ENCODE measurements at regions not wholly inside any gene's neighbourhood (a gene's known extent, or its start where the extent isn't known, plus 50 kb on each side); places are given as distances from the start of the nearest gene placed in this dataset.

DNA sequence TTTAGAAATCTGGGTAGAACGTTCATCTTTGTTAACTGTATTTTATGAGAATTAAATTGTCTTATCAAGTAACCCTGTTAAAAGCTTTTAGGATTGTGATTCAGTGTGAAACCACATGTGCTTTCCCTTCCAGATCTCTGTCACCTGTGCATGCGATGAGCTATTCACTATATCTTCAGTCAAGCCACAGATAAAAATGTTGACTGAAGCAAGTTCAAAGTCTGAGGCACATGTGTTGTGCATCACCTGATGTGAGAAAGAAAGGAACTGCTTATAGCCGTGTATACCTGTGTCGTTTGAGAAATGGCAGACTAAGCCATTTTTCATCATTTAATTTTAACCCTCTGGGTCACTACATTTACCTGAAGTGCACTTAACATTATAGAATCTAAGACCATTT lies 1088.9 kb upstream of the TENM4 start:
- DNase-seq = no peak

GRCh38 chr11:80525663-80526405 lies 1085.0 kb upstream of the TENM4 start:
- DNase-seq = no peak

DNA sequence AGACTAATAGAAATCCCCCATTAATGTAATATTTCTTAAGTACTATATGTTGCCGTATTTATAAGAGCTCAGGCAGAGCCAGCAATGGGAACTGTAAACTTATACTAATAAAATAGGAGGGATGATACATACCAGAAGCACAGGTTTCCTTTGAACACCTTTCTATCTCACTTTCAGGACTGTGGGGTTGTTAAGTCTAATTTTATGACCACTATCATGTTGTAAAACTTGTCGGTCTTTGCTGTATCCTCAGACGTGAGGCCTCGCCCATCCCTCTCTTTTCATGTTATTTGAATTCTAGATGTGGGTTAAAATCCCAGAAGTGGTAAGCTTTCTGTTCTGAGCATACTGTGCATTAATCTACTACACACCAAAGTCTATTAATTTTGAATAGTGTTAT lies 1083.5 kb upstream of the TENM4 start:
- DNase-seq = no peak

DNA sequence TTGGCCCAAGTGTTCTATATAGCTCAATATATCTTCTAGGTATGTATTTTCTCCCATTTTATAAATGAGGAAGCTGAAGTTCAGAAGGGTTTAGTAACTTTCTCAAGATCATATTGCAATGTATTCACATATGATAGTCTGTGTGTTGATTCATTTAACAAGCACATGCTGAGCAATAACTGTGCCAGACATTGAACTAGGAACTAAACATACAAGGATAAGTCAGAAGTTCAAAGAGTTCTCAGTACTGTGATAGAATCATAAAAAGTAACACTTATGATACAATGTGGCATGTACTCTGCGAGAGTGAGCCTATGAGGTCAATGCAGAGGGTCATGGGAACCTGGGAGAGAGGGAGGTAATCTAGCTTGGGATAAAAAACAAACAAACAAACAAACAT lies 1082.2 kb upstream of the TENM4 start:
- no peak for DNase-seq

DNA sequence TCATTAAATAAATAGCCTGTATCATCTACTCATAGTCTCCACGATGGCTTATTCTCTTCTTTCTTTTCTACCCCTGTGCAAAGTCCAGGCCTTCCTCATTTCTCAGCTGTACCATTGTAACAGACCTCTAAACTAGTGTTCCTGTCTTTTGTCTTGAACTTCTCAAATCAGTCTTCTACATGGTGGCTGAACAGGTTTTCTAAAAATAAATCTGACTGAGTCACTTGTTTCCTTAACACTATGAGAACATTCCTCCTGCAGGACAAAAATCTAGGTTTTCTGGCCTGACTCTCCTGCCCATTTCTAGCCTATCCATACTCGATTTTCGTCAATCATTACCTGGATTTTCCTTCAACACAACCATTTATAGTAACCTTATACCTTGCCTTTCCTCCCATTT lies 1080.8 kb upstream of the TENM4 start:
- no peak for DNase-seq

DNA sequence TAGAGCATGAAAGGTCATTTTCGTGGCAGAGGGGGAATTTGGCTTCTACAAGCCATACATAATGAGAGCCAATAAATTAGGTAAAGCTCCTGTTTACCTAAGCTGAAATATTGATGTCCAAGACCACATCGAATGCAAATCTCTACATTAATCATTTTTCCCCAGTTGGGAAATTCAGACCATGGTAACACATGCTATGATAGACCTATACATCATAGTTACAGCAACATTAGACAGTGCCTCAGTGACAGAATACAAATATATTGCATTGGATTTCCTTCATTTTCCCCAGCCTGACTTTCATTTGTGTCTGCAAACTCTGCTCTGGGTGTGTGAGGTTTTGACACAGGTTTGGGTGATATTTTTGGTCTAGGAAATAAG lies 1079.7 kb upstream of the TENM4 start:
- DNase-seq = no peak

DNA sequence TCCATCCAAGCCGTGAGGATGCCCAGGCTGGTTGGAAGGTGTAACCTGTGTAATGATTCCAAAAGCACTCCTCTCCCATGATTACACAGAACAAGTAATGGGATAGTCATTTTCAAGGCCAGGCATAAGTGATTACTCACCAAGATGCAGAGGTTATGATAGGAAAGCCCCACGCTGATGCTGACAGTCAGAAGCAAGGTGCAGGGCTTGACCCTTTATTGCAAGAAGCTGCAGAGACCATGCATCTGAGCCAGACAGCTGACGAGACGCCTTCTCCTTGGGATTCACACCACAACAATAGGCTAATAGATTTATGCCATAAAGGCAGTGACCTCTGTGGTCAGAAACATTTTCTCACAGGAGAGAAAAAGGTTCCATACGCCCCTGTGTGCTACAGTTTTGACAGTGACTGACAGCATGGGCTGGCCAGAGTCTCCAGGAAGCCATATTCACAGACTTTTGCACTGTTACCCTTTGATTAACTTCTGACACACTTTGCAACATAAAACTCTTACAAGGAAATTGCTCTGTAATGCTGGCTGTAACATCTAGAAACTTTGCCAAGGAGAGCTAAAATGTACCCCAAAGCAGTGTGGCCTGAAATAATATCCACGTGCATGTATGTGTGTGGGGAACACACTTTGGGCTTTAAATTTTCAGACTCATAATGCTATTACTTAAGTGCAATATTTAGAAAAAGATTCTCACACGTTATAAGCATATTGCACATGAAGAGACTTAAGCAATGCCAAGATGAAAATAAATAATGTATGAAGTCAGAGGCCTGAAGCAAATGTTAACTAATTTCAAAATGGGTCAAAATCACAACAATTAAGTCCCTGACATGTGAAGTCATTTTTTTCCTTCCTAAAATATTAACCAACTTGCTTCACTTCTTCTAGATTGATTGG lies 1079.0 kb upstream of the TENM4 start:
- DNase-seq = no peak

- DNase-seq = no peak
These were observed 1076.9 kb upstream of the TENM4 start for GRCh38 chr11:80517701-80518100.

GRCh38 chr11:80515097-80515496 lies 1074.3 kb upstream of the TENM4 start:
- DNase-seq = no peak

DNA sequence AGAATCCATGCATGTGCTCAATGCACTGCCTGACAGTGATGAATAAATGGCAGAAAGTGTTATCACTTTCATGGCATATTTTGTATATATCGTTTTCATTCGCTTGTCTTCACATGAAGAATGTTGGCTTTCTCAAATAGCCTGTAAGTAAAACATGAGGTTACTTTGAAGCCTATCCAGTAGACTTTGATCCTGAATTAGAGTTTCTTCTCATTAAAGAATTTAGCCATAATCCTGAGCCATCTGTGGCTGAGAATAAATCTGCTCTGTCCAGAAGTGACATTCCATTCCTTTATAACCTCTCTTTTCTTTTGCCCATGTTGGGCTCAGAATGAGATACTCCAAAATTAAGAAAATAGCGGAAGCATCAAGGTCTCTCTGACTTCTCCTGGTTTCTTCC lies 1071.7 kb upstream of the TENM4 start:
- DNase-seq = no peak

DNA sequence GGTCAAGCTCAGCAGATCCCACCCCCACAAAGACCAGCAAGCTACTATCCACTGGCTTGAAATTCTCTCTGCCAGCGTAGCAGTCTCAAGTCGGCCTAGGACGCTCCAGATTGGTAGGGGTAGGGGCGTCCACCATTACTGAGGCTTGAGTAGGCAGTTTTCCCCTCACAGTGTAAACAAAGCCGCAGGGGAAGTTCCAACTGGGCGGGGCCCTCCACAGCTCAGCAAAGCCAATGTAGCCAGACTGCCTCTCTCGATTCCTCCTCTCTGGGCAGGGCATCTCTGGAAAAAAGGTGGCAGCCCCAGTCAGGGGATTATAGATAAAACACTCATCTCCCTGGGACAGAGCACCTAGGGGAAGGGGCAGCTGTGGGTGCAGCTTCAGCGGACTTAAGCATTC lies 1064.9 kb upstream of the TENM4 start:
- DNase-seq = no peak

DNA sequence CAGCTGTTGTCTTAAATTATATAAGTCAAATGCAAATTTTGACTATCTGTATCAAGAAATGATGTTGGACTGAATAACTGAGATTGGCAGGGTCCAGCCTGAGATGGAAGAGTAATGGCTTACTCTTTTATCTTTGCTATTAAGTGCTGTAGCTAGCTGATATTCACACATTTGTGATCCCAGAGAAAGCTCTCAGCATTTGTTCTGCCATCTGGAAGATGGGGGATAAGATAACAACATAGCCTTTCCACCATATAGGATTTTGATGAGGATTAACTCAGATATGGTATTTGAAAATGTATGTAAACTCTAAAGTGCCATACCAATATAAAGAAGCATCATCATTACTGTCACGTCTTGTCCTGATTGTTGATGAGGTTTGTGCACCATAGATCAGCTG lies 1063.2 kb upstream of the TENM4 start:
- no peak for DNase-seq

GRCh38 chr11:80502511-80502910 lies 1061.7 kb upstream of the TENM4 start:
- no peak for DNase-seq

GRCh38 chr11:80495116-80495515 lies 1054.3 kb upstream of the TENM4 start:
- no peak for DNase-seq

DNA sequence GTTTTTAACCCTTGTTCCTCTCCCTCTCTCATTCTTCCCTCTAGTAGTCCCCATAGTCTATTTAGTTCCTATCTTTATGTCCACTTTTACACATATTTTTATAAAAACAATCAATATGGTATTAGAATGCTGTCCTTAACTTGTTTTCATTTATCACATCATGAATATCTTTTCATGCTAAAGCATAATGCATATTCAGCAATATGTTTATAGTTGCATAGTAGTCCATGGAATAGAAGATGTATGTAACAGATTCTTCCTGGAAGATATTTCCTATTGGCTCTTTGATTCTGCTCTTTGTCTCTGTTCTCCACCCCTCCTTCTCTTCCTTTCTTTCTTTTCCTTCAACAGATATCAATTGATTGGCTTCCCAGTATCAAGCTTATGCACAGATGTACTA lies 1047.1 kb upstream of the TENM4 start:
- no peak for DNase-seq

DNA sequence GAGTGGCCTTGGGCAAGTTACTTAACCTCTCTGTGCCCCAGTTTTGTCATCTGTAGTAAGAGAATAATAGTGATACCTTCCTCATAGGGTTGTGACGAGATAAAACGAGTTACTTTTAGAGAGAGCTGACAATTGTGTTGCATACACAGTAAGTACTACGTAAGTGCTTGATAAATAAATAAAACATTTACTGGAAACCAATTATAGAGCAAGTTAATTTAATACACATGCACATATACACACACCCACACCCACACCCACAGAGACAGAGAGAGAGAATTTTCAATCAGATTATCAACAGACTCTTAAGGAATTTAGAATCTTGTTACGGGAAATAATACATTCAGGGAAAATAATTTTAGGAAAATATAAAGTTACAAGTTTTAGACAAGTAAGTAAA lies 1045.8 kb upstream of the TENM4 start:
- DNase-seq = no peak

DNA sequence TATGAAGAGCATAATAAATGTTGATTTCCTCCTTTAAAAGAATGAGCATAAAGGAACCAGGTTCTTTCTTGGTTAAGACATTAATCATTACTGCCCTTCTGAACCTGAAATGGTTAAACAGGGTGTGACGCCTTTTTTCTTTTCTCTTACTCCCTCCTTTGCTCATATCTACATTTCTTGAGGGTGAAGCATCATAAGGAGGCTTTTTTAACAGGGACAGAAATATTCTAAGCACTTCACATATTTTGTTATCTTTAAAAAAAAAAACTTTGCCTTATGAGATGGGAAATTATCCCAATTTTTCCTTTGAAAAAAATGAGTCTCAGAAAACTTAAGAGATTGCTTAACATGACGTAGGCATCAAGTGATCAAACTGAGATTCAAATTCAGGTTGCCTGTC lies 1036.3 kb upstream of the TENM4 start:
- no peak for DNase-seq

- DNase-seq = no peak
These were observed 1032.7 kb upstream of the TENM4 start for GRCh38 chr11:80473562-80473961.

- DNase-seq = no peak
These were observed 1029.0 kb upstream of the TENM4 start for GRCh38 chr11:80469871-80470270.

- DNase-seq = no peak
These were observed 1025.7 kb upstream of the TENM4 start for GRCh38 chr11:80466570-80466969.

DNA sequence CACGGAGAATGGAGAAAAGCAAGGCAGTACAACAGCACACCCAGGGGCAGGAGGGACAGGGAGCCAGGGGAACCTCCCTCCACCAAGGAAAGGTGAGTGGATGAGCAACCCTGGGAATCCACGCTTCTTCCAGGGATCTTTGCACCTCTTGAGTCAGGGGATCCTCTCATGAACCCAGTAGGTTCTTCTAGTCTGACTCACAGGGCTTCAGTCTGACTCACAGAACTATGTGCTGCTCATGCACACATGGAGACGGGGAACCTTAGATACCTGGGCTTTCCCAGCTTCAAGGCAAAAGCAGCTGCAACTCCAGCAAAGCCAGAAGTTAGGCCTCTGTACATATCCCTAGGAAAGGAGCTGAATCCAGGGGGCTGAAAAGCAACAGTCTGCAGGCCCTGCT lies 1021.4 kb upstream of the TENM4 start:
- DNase-seq = no peak

GRCh38 chr11:80458376-80458775 lies 1017.5 kb upstream of the TENM4 start:
- no peak for DNase-seq

- no peak for DNase-seq
These were observed 1017.0 kb upstream of the TENM4 start for GRCh38 chr11:80457823-80458222.

DNA sequence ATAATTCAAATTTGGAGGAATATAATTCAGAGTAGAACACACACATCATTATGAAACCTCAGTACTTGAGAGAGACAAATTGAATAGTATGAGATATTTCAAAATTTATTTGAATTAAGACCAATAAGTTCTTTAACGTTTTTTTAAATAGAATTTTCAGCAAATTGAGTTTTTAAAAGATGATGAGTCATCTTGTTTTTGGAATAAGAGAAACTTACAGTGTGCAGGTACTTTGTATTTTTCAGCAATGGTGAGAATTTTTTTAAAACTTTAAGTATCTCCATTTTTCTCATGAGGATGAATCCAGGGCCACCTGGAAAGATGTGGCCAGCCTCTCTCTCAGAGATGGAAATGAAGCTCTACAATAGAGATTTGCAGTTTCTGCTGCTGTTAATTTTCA lies 1015.0 kb upstream of the TENM4 start:
- DNase-seq = no peak
